ENCODE measurements at regions not wholly inside any gene's neighbourhood (a gene's known extent, or its start where the extent isn't known, plus 50 kb on each side); places are given as distances from the start of the nearest gene placed in this dataset.
A peak's percentile ranks its signal among the peaks of the same experiment; 100 is the strongest.

- TF ChIP-seq, protein P1, sequence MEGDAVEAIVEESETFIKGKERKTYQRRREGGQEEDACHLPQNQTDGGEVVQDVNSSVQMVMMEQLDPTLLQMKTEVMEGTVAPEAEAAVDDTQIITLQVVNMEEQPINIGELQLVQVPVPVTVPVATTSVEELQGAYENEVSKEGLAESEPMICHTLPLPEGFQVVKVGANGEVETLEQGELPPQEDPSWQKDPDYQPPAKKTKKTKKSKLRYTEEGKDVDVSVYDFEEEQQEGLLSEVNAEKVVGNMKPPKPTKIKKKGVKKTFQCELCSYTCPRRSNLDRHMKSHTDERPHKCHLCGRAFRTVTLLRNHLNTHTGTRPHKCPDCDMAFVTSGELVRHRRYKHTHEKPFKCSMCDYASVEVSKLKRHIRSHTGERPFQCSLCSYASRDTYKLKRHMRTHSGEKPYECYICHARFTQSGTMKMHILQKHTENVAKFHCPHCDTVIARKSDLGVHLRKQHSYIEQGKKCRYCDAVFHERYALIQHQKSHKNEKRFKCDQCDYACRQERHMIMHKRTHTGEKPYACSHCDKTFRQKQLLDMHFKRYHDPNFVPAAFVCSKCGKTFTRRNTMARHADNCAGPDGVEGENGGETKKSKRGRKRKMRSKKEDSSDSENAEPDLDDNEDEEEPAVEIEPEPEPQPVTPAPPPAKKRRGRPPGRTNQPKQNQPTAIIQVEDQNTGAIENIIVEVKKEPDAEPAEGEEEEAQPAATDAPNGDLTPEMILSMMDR (IDR thresholded peaks at IDR 0.05), result no peak
- TF ChIP-seq ZFX (IDR thresholded peaks at IDR 0.05; ENCODE audit: borderline replicate concordance), result no peak
- H3K27ac ChIP-seq, result no peak overlapping the region
Observed at GRCh38 chr5:63261695-63262094, 683.1 kb downstream of the LRRC70 start.

- H3K27ac ChIP-seq, result no peak overlapping the region
Observed at GRCh38 chr5:63255594-63255993, 677.0 kb downstream of the LRRC70 start.

DNA sequence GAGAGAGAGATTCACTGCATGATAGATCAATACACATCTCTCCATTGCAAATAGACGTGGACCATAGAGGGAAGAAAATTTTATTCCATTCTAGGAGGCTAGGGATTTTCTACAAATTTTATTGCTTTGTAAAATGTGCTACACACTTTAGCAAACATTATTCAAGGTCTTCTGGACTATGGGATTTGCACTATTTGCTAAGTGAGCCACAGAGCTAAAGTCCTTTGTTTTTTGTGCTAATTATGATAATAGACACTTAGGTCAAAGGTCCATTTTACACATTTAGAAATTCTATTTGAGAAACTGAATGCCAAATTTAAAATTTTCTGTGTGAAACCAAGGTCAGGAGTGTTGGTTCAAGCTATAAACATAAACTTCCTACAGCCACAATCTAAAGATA, 672.3 kb downstream of the LRRC70 start:
- no peak overlapping the region for H3K27ac ChIP-seq
- TF ChIP-seq, protein P1 (IDR thresholded peaks at IDR 0.05), result no peak
- no peak for TF ChIP-seq ZFX (IDR thresholded peaks at IDR 0.05; ENCODE audit: borderline replicate concordance)

More at GRCh38 chr5:63255594-63255993, 677.0 kb downstream of the LRRC70 start:
- TF ChIP-seq, protein P1 (IDR thresholded peaks at IDR 0.05), result no peak
- no peak for TF ChIP-seq ZFX (IDR thresholded peaks at IDR 0.05; ENCODE audit: borderline replicate concordance)

DNA sequence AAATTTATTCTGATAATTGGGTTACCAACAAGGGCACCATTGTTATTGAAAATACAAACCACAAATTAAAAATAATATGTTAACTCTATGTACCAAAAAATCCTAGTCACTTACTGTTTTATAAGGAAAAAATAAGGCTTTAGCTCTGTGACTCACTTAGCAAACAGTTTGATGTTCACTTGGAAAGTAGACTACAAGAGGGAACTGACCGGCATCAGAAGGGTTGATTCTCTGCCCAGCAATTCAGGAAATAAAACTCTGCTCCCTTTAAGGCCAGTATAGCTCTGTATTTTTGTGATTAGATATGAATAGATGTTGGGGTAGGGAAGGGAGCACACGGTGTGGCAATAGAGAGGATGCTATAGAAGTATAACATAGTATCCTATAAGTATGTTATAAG, 671.3 kb downstream of the LRRC70 start:
- no peak overlapping the region for H3K27ac ChIP-seq
- TF ChIP-seq, protein P1 (IDR thresholded peaks at IDR 0.05), result no peak
- TF ChIP-seq ZFX (IDR thresholded peaks at IDR 0.05; ENCODE audit: borderline replicate concordance), result no peak

- H3K27ac ChIP-seq, result no peak overlapping the region
- no peak for TF ChIP-seq ZFX (IDR thresholded peaks at IDR 0.05; ENCODE audit: borderline replicate concordance)
- TF ChIP-seq, protein P1 (IDR thresholded peaks at IDR 0.05), result no peak
Observed at GRCh38 chr5:63247651-63248050, 669.0 kb downstream of the LRRC70 start.

DNA sequence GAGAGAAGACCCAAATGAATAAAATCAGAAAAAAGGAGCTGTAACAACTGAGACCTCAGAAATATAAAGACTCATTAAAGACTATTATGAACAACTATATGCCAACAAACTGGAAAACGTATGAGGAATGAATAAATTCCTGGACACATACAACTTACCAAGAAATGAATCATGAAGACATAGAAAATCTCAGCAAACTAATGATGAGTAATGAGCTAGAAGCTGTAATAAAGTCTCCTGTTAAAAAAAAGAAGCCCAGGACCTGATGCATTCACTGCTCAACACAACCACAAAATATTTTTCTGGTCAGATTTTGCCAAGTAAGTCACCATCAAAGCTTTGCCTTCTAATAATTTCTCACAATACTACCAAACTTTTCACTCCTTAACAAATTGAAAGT, 666.7 kb downstream of the LRRC70 start:
- H3K27ac ChIP-seq, result 0 out of 2 replicates have a peak overlapping the region, but pooled peaks have one; percentile 7
- TF ChIP-seq, protein P1 (IDR thresholded peaks at IDR 0.05), result no peak
- no peak for TF ChIP-seq ZFX (IDR thresholded peaks at IDR 0.05; ENCODE audit: borderline replicate concordance)

GRCh38 chr5:63240063-63240755, 661.6 kb downstream of the LRRC70 start:
- no peak overlapping the region for H3K27ac ChIP-seq
- no peak for TF ChIP-seq ZFX (IDR thresholded peaks at IDR 0.05; ENCODE audit: borderline replicate concordance)
- TF ChIP-seq, protein P1 (IDR thresholded peaks at IDR 0.05), result no peak

Measured in 22Rv1 (cell line).